Endothelial cell of umbilical vein (primary cell): ENCODE measurements at regions not wholly inside any gene's neighbourhood (a gene's known extent, or its start where the extent isn't known, plus 50 kb on each side); places are given as distances from the start of the nearest gene placed in this dataset.

Source experiments
- EZH2 ChIP-seq: IDR thresholded peaks from 2 replicates; pipeline ENCODE4 v1.6.1; 2012; ENCODE audit warnings: borderline replicate concordance, low read depth, mild to moderate bottlenecking, moderate library complexity, low read length, inconsistent platforms; ENCODE audit not compliant: severe bottlenecking
- FOS ChIP-seq: IDR thresholded peaks from 2 replicates; pipeline ENCODE4 v1.6.1; 2011; ENCODE audit warnings: mild to moderate bottlenecking, low read length, moderate library complexity, borderline replicate concordance; ENCODE audit not compliant: insufficient read depth
- GATA2 ChIP-seq: IDR thresholded peaks from 2 replicates; pipeline ENCODE4 v1.7.0; 2011; ENCODE audit warnings: low read depth, mild to moderate bottlenecking, moderate library complexity, mixed read lengths, low read length; ENCODE audit not compliant: insufficient read length, insufficient read depth
- JUN ChIP-seq: IDR thresholded peaks from 2 replicates; pipeline ENCODE4 v1.6.1; 2011; ENCODE audit warnings: borderline replicate concordance, low read depth; ENCODE audit not compliant: insufficient read length, insufficient read depth
- MYC ChIP-seq: IDR thresholded peaks from one replicate; pipeline ENCODE4 v1.6.1; 2011; ENCODE audit warnings: mild to moderate bottlenecking, low read depth, low read length
- POLR2A ChIP-seq: IDR thresholded peaks from 2 replicates; pipeline ENCODE4 v1.6.1; 2012; ENCODE audit warnings: low read depth, mild to moderate bottlenecking, control low read depth, low read length
- POLR2AphosphoS5 ChIP-seq: IDR thresholded peaks from 2 replicates; pipeline ENCODE4 v1.6.1; 2012; ENCODE audit warnings: low read depth, mild to moderate bottlenecking, control low read depth, low read length, moderate library complexity; ENCODE audit not compliant: insufficient read depth
- TF ChIP-seq, protein P1 (sequence below), 2 donors: IDR thresholded peaks; 1 replicate in 1 of 2; 2 replicates in 1 of 2; pipeline ENCODE4 v1.5.1; 2011; ENCODE audit warnings: low read length in 2 of 2, mild to moderate bottlenecking in 2 of 2, moderate library complexity in 2 of 2, control low read depth in 1 of 2, inconsistent platforms in 1 of 2, low read depth in 1 of 2; ENCODE audit not compliant: insufficient read depth in 1 of 2; ENCODE audit errors: extremely low read depth in 1 of 2
- TF ChIP-seq, protein P2 (sequence below): IDR thresholded peaks from 2 replicates; pipeline ENCODE4 v1.6.1; 2011; ENCODE audit not compliant: insufficient read depth, insufficient read length

DNA sequence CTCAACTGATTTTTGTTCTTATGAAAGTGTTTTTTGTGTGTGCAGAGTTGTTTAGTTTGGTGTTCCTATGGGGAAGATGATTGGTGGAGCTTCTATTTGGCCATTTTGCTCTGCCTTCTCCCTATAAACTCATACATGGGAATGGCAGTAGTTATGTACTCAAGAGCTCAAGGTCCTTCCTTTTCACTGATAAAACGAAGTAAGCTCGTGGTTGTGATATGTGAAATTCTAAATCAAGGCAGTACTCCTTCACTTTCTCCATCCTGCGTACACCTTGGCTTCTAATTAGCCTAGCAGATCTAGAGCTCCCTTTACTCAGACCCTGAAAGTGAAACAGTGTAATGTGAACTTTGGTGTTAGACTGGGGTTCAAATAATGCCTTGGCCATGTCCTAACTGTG is 159.3 kb upstream of the TNC start:
- TF ChIP-seq EZH2 (no peak), POLR2AphosphoS5 (no peak), JUN (no peak), POLR2A (no peak), GATA2 (no peak), FOS (no peak), MYC (no peak)
- TF ChIP-seq, protein P1, sequence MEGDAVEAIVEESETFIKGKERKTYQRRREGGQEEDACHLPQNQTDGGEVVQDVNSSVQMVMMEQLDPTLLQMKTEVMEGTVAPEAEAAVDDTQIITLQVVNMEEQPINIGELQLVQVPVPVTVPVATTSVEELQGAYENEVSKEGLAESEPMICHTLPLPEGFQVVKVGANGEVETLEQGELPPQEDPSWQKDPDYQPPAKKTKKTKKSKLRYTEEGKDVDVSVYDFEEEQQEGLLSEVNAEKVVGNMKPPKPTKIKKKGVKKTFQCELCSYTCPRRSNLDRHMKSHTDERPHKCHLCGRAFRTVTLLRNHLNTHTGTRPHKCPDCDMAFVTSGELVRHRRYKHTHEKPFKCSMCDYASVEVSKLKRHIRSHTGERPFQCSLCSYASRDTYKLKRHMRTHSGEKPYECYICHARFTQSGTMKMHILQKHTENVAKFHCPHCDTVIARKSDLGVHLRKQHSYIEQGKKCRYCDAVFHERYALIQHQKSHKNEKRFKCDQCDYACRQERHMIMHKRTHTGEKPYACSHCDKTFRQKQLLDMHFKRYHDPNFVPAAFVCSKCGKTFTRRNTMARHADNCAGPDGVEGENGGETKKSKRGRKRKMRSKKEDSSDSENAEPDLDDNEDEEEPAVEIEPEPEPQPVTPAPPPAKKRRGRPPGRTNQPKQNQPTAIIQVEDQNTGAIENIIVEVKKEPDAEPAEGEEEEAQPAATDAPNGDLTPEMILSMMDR (IDR thresholded peaks at IDR 0.05; ENCODE audit: extremely low read depth in 1 of 2, insufficient read depth in 1 of 2, low read depth in 1 of 2, low read length in 2 of 2), result no peak
- TF ChIP-seq, protein P2, sequence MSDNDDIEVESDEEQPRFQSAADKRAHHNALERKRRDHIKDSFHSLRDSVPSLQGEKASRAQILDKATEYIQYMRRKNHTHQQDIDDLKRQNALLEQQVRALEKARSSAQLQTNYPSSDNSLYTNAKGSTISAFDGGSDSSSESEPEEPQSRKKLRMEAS, result no peak
